Stomach (tissue), 4 donors: ENCODE measurements at regions not wholly inside any gene's neighbourhood (a gene's known extent, or its start where the extent isn't known, plus 50 kb on each side); places are given as distances from the start of the nearest gene placed in this dataset.

Experiments
- CTCF ChIP-seq, 7 experiments: fragments of 450-650 bp in 4 of 7; fragments of 200-600 bp in 3 of 7; sonication (generic) in 3 of 7; IDR thresholded peaks; one replicate each; pipeline ENCODE4 v1.5.1; 2016 to 2019; ENCODE audit warnings: antibody characterized with exemption in 7 of 7, control low read depth in 2 of 7, mild to moderate bottlenecking in 1 of 7
- EP300 ChIP-seq: sonication (generic); formaldehyde crosslinking; IDR thresholded peaks from one replicate; pipeline ENCODE4 v1.6.1; 2017; ENCODE audit warnings: antibody characterized with exemption
- POLR2A ChIP-seq, 4 donors: fragments of 450-650 bp; IDR thresholded peaks; one replicate each; pipeline ENCODE4 v1.6.1; 2016; ENCODE audit warnings: antibody characterized with exemption in 4 of 4, control low read depth in 2 of 4, mild to moderate bottlenecking in 1 of 4, moderate library complexity in 1 of 4
- POLR2AphosphoS5 ChIP-seq, 3 donors: sonication (generic); formaldehyde crosslinking; IDR thresholded peaks; one replicate each; pipeline ENCODE4 v1.6.1; 2016; ENCODE audit warnings: antibody characterized with exemption in 3 of 3

GRCh38 chr12:25051171-25051570 lies 102.3 kb upstream of the BCAT1 start:
- TF ChIP-seq POLR2A (IDR thresholded peaks at IDR 0.05) (no peak), CTCF (IDR thresholded peaks at IDR 0.05) (no peak), EP300 (no peak), POLR2AphosphoS5 (IDR thresholded peaks at IDR 0.05) (no peak)
